ENCODE measurements at regions not wholly inside any gene's neighbourhood (a gene's known extent, or its start where the extent isn't known, plus 50 kb on each side); places are given as distances from the start of the nearest gene placed in this dataset.

DNA sequence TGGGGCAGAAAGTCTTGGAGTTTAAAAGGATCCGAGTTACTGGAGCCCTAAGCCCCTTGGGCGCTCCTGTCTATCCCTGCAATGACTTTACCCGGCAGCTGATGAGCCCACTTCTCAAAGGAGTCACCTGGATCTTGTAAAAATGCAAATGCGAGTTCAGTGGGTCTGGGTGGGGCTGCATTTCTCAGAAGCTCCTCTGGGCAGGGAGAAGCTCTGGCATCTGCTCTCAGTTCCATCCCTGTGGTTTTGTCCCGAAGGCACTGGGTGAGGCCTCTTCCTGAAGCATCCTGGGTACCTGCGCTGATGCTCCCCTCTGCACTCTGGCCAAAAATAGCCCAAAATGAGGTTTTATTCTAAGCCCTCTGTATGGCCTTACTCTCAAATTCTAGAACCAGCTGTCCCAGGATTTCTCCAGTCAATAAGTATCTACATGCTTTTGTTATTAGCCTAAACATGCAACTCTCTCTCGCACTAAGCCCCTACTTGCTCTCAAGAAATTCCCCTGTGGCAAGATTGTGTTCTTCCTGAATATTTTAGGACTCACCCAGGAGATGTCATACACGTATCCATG, 167.8 kb upstream of the APCDD1 start:
- H3K27me3 ChIP-seq (ENCODE audit: insufficient read depth, low read length), result no peaks in the 10 kb centered on the region
- H3K4me2 ChIP-seq (ENCODE audit: insufficient read depth, insufficient read length, low read length), result no peak overlapping the region
- H4K20me1 ChIP-seq (ENCODE audit: control insufficient read depth, insufficient read depth, insufficient read length), result no peaks in the 10 kb centered on the region
- H2BK5ac ChIP-seq (ENCODE audit: insufficient read length, low read length), result no peak overlapping the region
- H3K9me3 ChIP-seq (ENCODE audit: control insufficient read depth, low read depth, low read length), result peaks cover 7% of the 10 kb centered on the region
- H3K9ac ChIP-seq (ENCODE audit: extremely low read depth, insufficient read length, low read length), result no peak overlapping the region
- no peak overlapping the region for H4K5ac ChIP-seq (ENCODE audit: insufficient read length, low read depth, low read length)
- DNase-seq, result no peak
- H3K23me2 ChIP-seq (ENCODE audit: insufficient read length, low read depth, low read length, poor library complexity, severe bottlenecking), result no peaks in the 10 kb centered on the region
- H2BK15ac ChIP-seq (ENCODE audit: low read depth, low read length), result no peak overlapping the region
- H3K4me3 Mint-ChIP-seq, result no peak overlapping the region
- H3K56ac ChIP-seq (ENCODE audit: insufficient read length, low read depth, low read length), result no peak overlapping the region
- no peak overlapping the region for H2BK20ac ChIP-seq (ENCODE audit: low read depth, low read length, poor library complexity, severe bottlenecking)
- no peak overlapping the region for H3K14ac ChIP-seq (ENCODE audit: insufficient read depth, low read length)
- H3K36me3 Mint-ChIP-seq (ENCODE audit: insufficient read depth in 1 of 3, low read depth in 3 of 3), result peaks cover 8 to 11% (median 10%) of the 10 kb centered on the region in 3 experiments; a peak in 5 of 7 replicates
- no peak overlapping the region for H4K8ac ChIP-seq (replicated peaks; ENCODE audit: insufficient read length, low read depth, low read length)
- TF ChIP-seq, protein P1, sequence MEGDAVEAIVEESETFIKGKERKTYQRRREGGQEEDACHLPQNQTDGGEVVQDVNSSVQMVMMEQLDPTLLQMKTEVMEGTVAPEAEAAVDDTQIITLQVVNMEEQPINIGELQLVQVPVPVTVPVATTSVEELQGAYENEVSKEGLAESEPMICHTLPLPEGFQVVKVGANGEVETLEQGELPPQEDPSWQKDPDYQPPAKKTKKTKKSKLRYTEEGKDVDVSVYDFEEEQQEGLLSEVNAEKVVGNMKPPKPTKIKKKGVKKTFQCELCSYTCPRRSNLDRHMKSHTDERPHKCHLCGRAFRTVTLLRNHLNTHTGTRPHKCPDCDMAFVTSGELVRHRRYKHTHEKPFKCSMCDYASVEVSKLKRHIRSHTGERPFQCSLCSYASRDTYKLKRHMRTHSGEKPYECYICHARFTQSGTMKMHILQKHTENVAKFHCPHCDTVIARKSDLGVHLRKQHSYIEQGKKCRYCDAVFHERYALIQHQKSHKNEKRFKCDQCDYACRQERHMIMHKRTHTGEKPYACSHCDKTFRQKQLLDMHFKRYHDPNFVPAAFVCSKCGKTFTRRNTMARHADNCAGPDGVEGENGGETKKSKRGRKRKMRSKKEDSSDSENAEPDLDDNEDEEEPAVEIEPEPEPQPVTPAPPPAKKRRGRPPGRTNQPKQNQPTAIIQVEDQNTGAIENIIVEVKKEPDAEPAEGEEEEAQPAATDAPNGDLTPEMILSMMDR (conservative IDR thresholded peaks at IDR 0.05), result no peak
- no peak overlapping the region for H2BK120ac ChIP-seq (ENCODE audit: low read depth, low read length, poor library complexity, severe bottlenecking)
- H3K79me1 ChIP-seq (ENCODE audit: insufficient read depth, low read depth, low read length, poor library complexity, severe bottlenecking), result no peaks in the 10 kb centered on the region
- no peaks in the 10 kb centered on the region for H3K4me1 ChIP-seq (ENCODE audit: insufficient read depth, low read length)
- no peak overlapping the region for H2AK5ac ChIP-seq (ENCODE audit: insufficient read length, low read length)
- H2BK12ac ChIP-seq (ENCODE audit: insufficient read length, low read depth, low read length), result no peak overlapping the region
- H3K27ac Mint-ChIP-seq, result no peak overlapping the region
- no peak overlapping the region for H3K27ac ChIP-seq (ENCODE audit: insufficient read length, low read depth, low read length)
- H3K9me3 Mint-ChIP-seq, result peaks cover 8 to 14% of the 10 kb centered on the region in 2 experiments
- no peak overlapping the region for H3T11ph ChIP-seq (ENCODE audit: low read length)
- no peaks in the 10 kb centered on the region for H3K79me2 ChIP-seq (ENCODE audit: insufficient read depth, low read length)
- no peak overlapping the region for H2AFZ ChIP-seq (ENCODE audit: low read length)
- no CpG with 5 or more reads among the region's 8 CpGs for WGBS (ENCODE audit: extremely low coverage, insufficient read length, low lambda C conversion rate)
- peaks cover 27 to 28% of the 10 kb centered on the region in 2 experiments for H3K4me1 Mint-ChIP-seq
- no peak overlapping the region for H3K23ac ChIP-seq (ENCODE audit: insufficient read length, low read depth, low read length)
- no peak overlapping the region for H3K18ac ChIP-seq (ENCODE audit: insufficient read length, low read depth, low read length)
- H4K91ac ChIP-seq (ENCODE audit: insufficient read length, low read depth, low read length), result no peak overlapping the region
- H3K27me3 Mint-ChIP-seq (ENCODE audit: low read depth), result no peaks in the 10 kb centered on the region; the same call in 1 of the 2 replicates
- no peak overlapping the region for H3K4ac ChIP-seq (ENCODE audit: low read depth, low read length)

Data from H9 (cell line).